Peyer's patch (tissue), 4 donors: ENCODE measurements at regions not wholly inside any gene's neighbourhood (a gene's known extent, or its start where the extent isn't known, plus 50 kb on each side); places are given as distances from the start of the nearest gene placed in this dataset.

Experiments
- POLR2A ChIP-seq, 2 donors: fragments of 450-650 bp; IDR thresholded peaks; one replicate each; pipeline ENCODE4 v1.5.1; 2017; ENCODE audit warnings: antibody characterized with exemption in 2 of 2, mild to moderate bottlenecking in 2 of 2, moderate library complexity in 2 of 2
- TF ChIP-seq, protein P1 (sequence below), 6 experiments: fragments of 450-650 bp in 4 of 6; fragments of 200-600 bp in 2 of 6; sonication (generic) in 1 of 6; IDR thresholded peaks; one replicate each; pipeline ENCODE4 v1.5.1; 2017 to 2019; ENCODE audit warnings: antibody characterized with exemption in 6 of 6, mild to moderate bottlenecking in 3 of 6, moderate library complexity in 1 of 6

DNA sequence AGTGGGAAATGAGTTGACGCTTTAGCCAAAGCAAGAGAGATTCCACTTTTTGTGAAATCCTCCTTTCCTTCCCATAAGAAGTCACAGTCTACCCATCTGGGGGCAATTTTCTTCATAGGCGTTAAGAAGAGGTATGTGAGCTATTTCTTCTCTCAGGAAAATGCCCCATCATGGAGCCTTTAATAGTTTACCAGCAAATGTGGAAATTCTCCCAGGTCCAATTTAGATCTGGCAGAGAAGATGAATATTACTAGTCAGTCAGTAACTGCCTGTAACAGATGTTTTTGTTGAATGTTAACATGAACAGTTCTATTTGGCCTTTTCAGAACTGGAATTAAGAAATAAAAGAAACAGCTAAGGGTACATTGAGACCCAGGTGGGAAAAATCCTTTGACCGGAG lies 156.4 kb upstream of the RFX3 start:
- TF ChIP-seq, protein P1, sequence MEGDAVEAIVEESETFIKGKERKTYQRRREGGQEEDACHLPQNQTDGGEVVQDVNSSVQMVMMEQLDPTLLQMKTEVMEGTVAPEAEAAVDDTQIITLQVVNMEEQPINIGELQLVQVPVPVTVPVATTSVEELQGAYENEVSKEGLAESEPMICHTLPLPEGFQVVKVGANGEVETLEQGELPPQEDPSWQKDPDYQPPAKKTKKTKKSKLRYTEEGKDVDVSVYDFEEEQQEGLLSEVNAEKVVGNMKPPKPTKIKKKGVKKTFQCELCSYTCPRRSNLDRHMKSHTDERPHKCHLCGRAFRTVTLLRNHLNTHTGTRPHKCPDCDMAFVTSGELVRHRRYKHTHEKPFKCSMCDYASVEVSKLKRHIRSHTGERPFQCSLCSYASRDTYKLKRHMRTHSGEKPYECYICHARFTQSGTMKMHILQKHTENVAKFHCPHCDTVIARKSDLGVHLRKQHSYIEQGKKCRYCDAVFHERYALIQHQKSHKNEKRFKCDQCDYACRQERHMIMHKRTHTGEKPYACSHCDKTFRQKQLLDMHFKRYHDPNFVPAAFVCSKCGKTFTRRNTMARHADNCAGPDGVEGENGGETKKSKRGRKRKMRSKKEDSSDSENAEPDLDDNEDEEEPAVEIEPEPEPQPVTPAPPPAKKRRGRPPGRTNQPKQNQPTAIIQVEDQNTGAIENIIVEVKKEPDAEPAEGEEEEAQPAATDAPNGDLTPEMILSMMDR (IDR thresholded peaks at IDR 0.05): no peak
- TF ChIP-seq POLR2A (IDR thresholded peaks at IDR 0.05): no peak
